ENCODE measurements at regions not wholly inside any gene's neighbourhood (a gene's known extent, or its start where the extent isn't known, plus 50 kb on each side); places are given as distances from the start of the nearest gene placed in this dataset.
"Not testable (repeated sequence)": the region's sequence is repeated elsewhere in the genome, so short reads cannot be mapped to it uniquely, and the experiment has no call there.

DNA sequence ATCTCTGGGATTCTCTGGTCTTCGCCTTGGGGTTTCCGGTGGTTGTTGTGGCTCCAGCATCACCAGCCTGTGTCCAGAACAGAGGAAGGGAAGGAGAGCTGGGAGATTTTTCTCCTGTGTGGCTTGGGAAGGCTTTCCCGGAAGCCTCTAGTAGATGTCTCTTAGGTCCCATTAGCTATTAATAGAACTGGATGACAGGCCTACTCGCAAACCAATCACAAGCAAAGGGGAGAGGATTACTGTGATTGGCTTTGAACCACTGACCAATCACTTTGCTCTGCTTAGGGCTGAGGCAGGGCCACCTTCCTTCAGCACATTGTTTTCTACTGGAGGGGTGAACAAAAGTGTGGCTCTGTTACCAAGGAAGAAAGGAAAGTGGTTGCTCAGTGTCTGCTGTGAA, 203.4 kb upstream of the SULF2 start:
- H3K4me3 ChIP-seq (ENCODE audit: low read length), result no peak overlapping the region
- H3K9ac ChIP-seq (ENCODE audit: extremely low read depth, low read length, poor library complexity, severe bottlenecking), result no peak overlapping the region
- H3K27me3 Mint-ChIP-seq (ENCODE audit: insufficient read depth), result no peaks in the 10 kb centered on the region
- H3K36me3 ChIP-seq (ENCODE audit: control insufficient read depth, insufficient read depth, low read length), result no peaks in the 10 kb centered on the region
- 67 to 71% methylated on average over 4 of the region's 4 CpGs for WGBS, 2 experiments (ENCODE audit: insufficient coverage in 1 of 2, insufficient read length in 1 of 2)
- no peak overlapping the region for H3K27ac ChIP-seq (ENCODE audit: low read depth, low read length)
- no peak for DNase-seq
- H3K27ac Mint-ChIP-seq, result no peak overlapping the region
- peaks cover 27% of the 10 kb centered on the region for H3K4me1 Mint-ChIP-seq
- H3K36me3 Mint-ChIP-seq (ENCODE audit: low read depth), result no peaks in the 10 kb centered on the region
- peaks cover 15% of the 10 kb centered on the region for H3K9me3 Mint-ChIP-seq
- TF ChIP-seq CTCF (conservative IDR thresholded peaks at IDR 0.05), result no peak
- peaks cover 15% of the 10 kb centered on the region for H3K9me3 ChIP-seq (ENCODE audit: control insufficient read depth, low read length)
- peaks cover 11% of the 10 kb centered on the region for H3K4me1 ChIP-seq (ENCODE audit: control insufficient read depth, insufficient read depth, low read length)
- no peak overlapping the region for H3K4me3 Mint-ChIP-seq
- no peaks in the 10 kb centered on the region for H3K27me3 ChIP-seq (ENCODE audit: control insufficient read depth, insufficient read depth, low read length, poor library complexity, severe bottlenecking)

DNA sequence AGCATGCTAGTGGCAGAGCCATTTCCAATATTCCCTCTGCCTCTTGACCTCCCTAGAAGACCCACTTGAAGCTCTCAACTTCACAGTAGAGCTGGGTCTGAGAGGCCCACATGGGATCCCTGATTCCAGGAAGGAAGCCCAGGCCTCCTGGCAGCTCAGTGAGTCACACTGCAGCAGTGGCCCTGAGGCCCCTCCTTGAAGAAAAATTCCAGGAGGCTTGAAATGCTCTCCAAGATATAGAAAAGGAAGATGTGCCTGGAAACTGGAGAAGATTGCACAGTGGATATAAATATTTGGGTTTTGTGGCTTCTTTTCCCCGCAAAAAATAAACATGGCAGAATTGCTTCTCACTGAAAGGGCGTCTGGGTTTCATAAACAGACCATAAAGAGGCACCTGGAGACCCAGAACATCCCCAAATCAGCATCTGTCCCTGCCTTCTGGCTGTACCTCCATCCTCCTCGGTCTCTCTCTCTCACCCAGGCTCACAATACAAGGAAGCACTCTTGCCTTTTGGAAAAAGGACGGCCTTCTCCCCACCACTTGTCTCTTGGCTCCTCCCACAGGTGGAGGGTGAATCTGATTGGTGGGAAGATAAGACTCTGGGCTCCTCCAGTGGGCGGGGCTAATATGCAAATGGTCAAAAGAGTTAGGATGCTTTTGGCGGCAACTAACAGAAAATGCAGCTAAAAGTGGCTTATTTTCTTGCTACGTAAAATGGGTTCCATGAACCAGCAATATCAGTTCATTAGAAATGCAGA, 200.0 kb upstream of the SULF2 start:
- Histone ChIP-seq H3K9ac (ENCODE audit: extremely low read depth, low read length, poor library complexity, severe bottlenecking) (no peak overlapping the region), H3K4me3 (ENCODE audit: low read length) (no peak overlapping the region), H3K27me3 (ENCODE audit: control insufficient read depth, insufficient read depth, low read length, poor library complexity, severe bottlenecking) (no peaks in the 10 kb centered on the region), H3K9me3 (ENCODE audit: control insufficient read depth, low read length) (peaks cover 3% of the 10 kb centered on the region), H3K4me1 (ENCODE audit: control insufficient read depth, insufficient read depth, low read length) (peaks cover 1% of the 10 kb centered on the region), H3K27ac (ENCODE audit: low read depth, low read length) (no peak overlapping the region), H3K36me3 (ENCODE audit: control insufficient read depth, insufficient read depth, low read length) (no peaks in the 10 kb centered on the region)
- Mint-ChIP-seq H3K4me1 (peaks cover 19% of the 10 kb centered on the region), H3K27ac (no peak overlapping the region), H3K36me3 (ENCODE audit: low read depth) (no peaks in the 10 kb centered on the region), H3K9me3 (peaks cover 4% of the 10 kb centered on the region), H3K4me3 (no peak overlapping the region), H3K27me3 (ENCODE audit: insufficient read depth) (peaks cover 2% of the 10 kb centered on the region)
- no peak for TF ChIP-seq CTCF (conservative IDR thresholded peaks at IDR 0.05)
- peak; percentile 70 for DNase-seq
- WGBS, 2 experiments (ENCODE audit: insufficient coverage in 1 of 2, insufficient read length in 1 of 2), result 81 to 86% methylated on average over 5 to 6 of the region's 7 CpGs

DNA sequence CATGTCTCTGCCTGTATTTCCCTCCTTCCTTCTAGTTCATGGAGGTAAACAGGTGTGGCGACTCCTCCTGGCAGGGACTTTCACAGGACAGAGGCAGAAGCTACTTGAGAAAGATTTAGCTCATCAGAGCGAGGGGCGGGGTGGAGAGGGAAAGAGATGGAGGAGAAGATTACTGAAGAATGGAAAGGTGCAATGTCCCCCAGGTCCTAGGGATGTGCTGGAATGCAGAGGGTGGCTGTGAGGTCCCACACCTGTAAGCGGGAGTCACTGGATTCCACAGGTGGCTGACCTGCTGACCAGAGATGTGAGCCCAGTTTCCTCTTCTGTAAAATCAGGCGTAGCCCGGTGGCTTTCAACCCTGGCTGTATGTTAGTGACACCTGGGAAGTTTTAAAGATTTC, 199.2 kb upstream of the SULF2 start:
- Mint-ChIP-seq H3K27me3 (ENCODE audit: insufficient read depth) (peaks cover 2% of the 10 kb centered on the region), H3K36me3 (ENCODE audit: low read depth) (no peaks in the 10 kb centered on the region), H3K4me3 (no peak overlapping the region), H3K4me1 (peaks cover 11% of the 10 kb centered on the region), H3K27ac (no peak overlapping the region), H3K9me3 (peaks cover 5% of the 10 kb centered on the region)
- DNase-seq, result no peak
- H3K27me3 ChIP-seq (ENCODE audit: control insufficient read depth, insufficient read depth, low read length, poor library complexity, severe bottlenecking), result no peaks in the 10 kb centered on the region
- WGBS, 2 experiments (ENCODE audit: insufficient coverage in 1 of 2, insufficient read length in 1 of 2), result 96 to 98% methylated on average over 4 to 6 of the region's 6 CpGs
- no peaks in the 10 kb centered on the region for H3K4me1 ChIP-seq (ENCODE audit: control insufficient read depth, insufficient read depth, low read length)
- no peak overlapping the region for H3K9ac ChIP-seq (ENCODE audit: extremely low read depth, low read length, poor library complexity, severe bottlenecking)
- H3K27ac ChIP-seq (ENCODE audit: low read depth, low read length), result no peak overlapping the region
- peaks cover 5% of the 10 kb centered on the region for H3K9me3 ChIP-seq (ENCODE audit: control insufficient read depth, low read length)
- TF ChIP-seq CTCF (conservative IDR thresholded peaks at IDR 0.05), result no peak
- no peaks in the 10 kb centered on the region for H3K36me3 ChIP-seq (ENCODE audit: control insufficient read depth, insufficient read depth, low read length)
- H3K4me3 ChIP-seq (ENCODE audit: low read length), result no peak overlapping the region

DNA sequence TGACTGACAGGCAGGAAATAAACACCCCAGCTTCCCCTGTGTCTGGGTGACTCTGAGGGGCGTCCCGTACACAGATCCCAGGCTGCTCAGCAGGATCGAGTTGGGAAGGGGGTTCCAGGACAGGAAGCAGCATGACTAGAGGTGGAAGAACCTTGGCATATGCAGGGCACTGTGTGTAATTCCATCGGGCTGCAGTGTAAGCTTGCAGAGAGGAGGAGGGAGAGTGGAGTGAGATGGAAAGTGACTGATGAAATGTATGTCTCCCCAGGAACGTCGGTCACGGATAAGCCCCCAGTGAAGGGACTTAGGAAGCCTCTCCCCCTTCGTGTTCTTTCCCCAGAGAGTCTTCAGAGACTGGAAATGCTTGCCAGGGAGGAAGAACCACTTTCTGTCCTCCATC, 198.4 kb upstream of the SULF2 start:
- H3K4me1 Mint-ChIP-seq, result peaks cover 18% of the 10 kb centered on the region
- H3K9me3 ChIP-seq (ENCODE audit: control insufficient read depth, low read length); H3K36me3 ChIP-seq (ENCODE audit: control insufficient read depth, insufficient read depth, low read length); H3K36me3 Mint-ChIP-seq (ENCODE audit: low read depth); H3K27ac Mint-ChIP-seq; H3K4me3 ChIP-seq (ENCODE audit: low read length); H3K27ac ChIP-seq (ENCODE audit: low read depth, low read length); DNase-seq; H3K27me3 Mint-ChIP-seq (ENCODE audit: insufficient read depth); H3K9ac ChIP-seq (ENCODE audit: extremely low read depth, low read length, poor library complexity, severe bottlenecking); H3K27me3 ChIP-seq (ENCODE audit: control insufficient read depth, insufficient read depth, low read length, poor library complexity, severe bottlenecking); H3K4me3 Mint-ChIP-seq; H3K9me3 Mint-ChIP-seq; H3K4me1 ChIP-seq (ENCODE audit: control insufficient read depth, insufficient read depth, low read length): not testable (repeated sequence)
- WGBS, 2 experiments (ENCODE audit: insufficient coverage in 1 of 2, insufficient read length in 1 of 2), result 0 to 64% methylated on average over 1 to 4 of the region's 8 CpGs
